Dedifferentiated amniotic fluid mesenchymal stem cell (primary cell): ENCODE measurements at regions not wholly inside any gene's neighbourhood (a gene's known extent, or its start where the extent isn't known, plus 50 kb on each side); places are given as distances from the start of the nearest gene placed in this dataset.
"Not testable (repeated sequence)": the region's sequence is repeated elsewhere in the genome, so short reads cannot be mapped to it uniquely, and the experiment has no call there.

ENCODE experiments used
- DNase-seq: peaks from one replicate; pipeline ENCODE4 v3.0.0-alpha.2; 2016; ENCODE audit errors: extremely low spot score

- DNase-seq: no peak
Observed at GRCh38 chr9:82784589-82784988, 278.4 kb downstream of the RASEF start.

- DNase-seq: no peak
Observed at GRCh38 chr9:82789155-82789824, 273.7 kb downstream of the RASEF start.

- DNase-seq: no peak
Observed at GRCh38 chr9:82790875-82791274, 272.1 kb downstream of the RASEF start.

- no peak for DNase-seq
Observed at GRCh38 chr9:82791692-82792091, 271.2 kb downstream of the RASEF start.

- no peak for DNase-seq
Observed at GRCh38 chr9:82797534-82797933, 265.4 kb downstream of the RASEF start.

- no peak for DNase-seq
Observed at GRCh38 chr9:82799286-82799685, 263.7 kb downstream of the RASEF start.

GRCh38 chr9:82805027-82805426, 257.9 kb downstream of the RASEF start:
- no peak for DNase-seq

- no peak for DNase-seq
Observed at GRCh38 chr9:82808478-82808877, 254.5 kb downstream of the RASEF start.

GRCh38 chr9:82810915-82811314, 252.0 kb downstream of the RASEF start:
- no peak for DNase-seq

GRCh38 chr9:82819260-82819659, 243.7 kb downstream of the RASEF start:
- DNase-seq: no peak

GRCh38 chr9:82820186-82820585, 242.8 kb downstream of the RASEF start:
- no peak for DNase-seq

- no peak for DNase-seq
Observed at GRCh38 chr9:82829818-82830217, 233.1 kb downstream of the RASEF start.

GRCh38 chr9:82865524-82865923, 197.4 kb downstream of the RASEF start:
- DNase-seq: no peak

GRCh38 chr9:82880336-82881050, 182.4 kb downstream of the RASEF start:
- no peak for DNase-seq

GRCh38 chr9:82882138-82882537, 180.8 kb downstream of the RASEF start:
- DNase-seq: no peak

GRCh38 chr9:82882748-82883147, 180.2 kb downstream of the RASEF start:
- DNase-seq: no peak

- DNase-seq: no peak
Observed at GRCh38 chr9:82883436-82883835, 179.5 kb downstream of the RASEF start.

- not testable (repeated sequence) for DNase-seq
Observed at GRCh38 chr9:82883974-82884373, 179.0 kb downstream of the RASEF start.

GRCh38 chr9:82890401-82890800, 172.5 kb downstream of the RASEF start:
- no peak for DNase-seq

GRCh38 chr9:82890865-82891264, 172.1 kb downstream of the RASEF start:
- DNase-seq: no peak

GRCh38 chr9:82891321-82891720, 171.6 kb downstream of the RASEF start:
- DNase-seq: no peak

- no peak for DNase-seq
Observed at GRCh38 chr9:82893549-82893948, 169.4 kb downstream of the RASEF start.

- DNase-seq: no peak
Observed at GRCh38 chr9:82894548-82894947, 168.4 kb downstream of the RASEF start.
